ENCODE measurements at regions not wholly inside any gene's neighbourhood (a gene's known extent, or its start where the extent isn't known, plus 50 kb on each side); places are given as distances from the start of the nearest gene placed in this dataset.
A peak's percentile ranks its signal among the peaks of the same experiment; 100 is the strongest.

- no peak for TF ChIP-seq ZNF615 (CRISPR knock-in tag; IDR thresholded peaks at IDR 0.05; ENCODE audit: borderline replicate concordance)
- TF ChIP-seq LRRFIP1 (CRISPR knock-in tag; conservative IDR thresholded peaks at IDR 0.05): no peak
- TF ChIP-seq SIX4 (CRISPR knock-in tag; IDR thresholded peaks at IDR 0.05): no peak
- no peak for TF ChIP-seq SNRNP70 (IDR thresholded peaks at IDR 0.05; ENCODE audit: low read depth, low read length)
- peak; percentile 44; the same call in 1 of the 2 replicates for TF ChIP-seq RAD21 (CRISPR knock-in tag; IDR thresholded peaks at IDR 0.05)
- no peak for TF ChIP-seq PHF21A (CRISPR knock-in tag; IDR thresholded peaks at IDR 0.05)
- TF ChIP-seq THRA (CRISPR knock-in tag; IDR thresholded peaks at IDR 0.05; ENCODE audit: borderline replicate concordance): no peak
- TF ChIP-seq ZBED4 (CRISPR knock-in tag; IDR thresholded peaks at IDR 0.05; ENCODE audit: borderline replicate concordance): no peak
- no peak for TF ChIP-seq RNF2 (conservative IDR thresholded peaks at IDR 0.05; ENCODE audit: low read depth)
- TF ChIP-seq NCOA5 (CRISPR knock-in tag; IDR thresholded peaks at IDR 0.05): no peak
- TF ChIP-seq ZNF776 (CRISPR knock-in tag; IDR thresholded peaks at IDR 0.05): no peak
- no peak for TF ChIP-seq ZBTB3 (CRISPR knock-in tag; IDR thresholded peaks at IDR 0.05; ENCODE audit: borderline replicate concordance, low read depth)
- TF ChIP-seq ZFP91 (CRISPR knock-in tag; IDR thresholded peaks at IDR 0.05; ENCODE audit: borderline replicate concordance): no peak
Observed at GRCh38 chr5:1666812-1667588, 132.6 kb downstream of the MRPL36 start (continued).

Measured in HepG2 (cell line).